GM12892 (cell line): ENCODE measurements at regions not wholly inside any gene's neighbourhood (a gene's known extent, or its start where the extent isn't known, plus 50 kb on each side); places are given as distances from the start of the nearest gene placed in this dataset.

Experiments
- POLR2A ChIP-seq: IDR thresholded peaks from 2 replicates; pipeline ENCODE4 v1.6.1; 2011; ENCODE audit warnings: low read depth, low read length, control low read depth
- POLR2AphosphoS5 ChIP-seq: IDR thresholded peaks from 2 replicates; pipeline ENCODE4 v1.6.1; 2011; ENCODE audit warnings: low read depth, low read length, control low read depth
- TAF1 ChIP-seq: IDR thresholded peaks from 2 replicates; pipeline ENCODE4 v1.6.1; 2011; ENCODE audit warnings: low read depth, mild to moderate bottlenecking, control low read depth, low read length, borderline replicate concordance

DNA sequence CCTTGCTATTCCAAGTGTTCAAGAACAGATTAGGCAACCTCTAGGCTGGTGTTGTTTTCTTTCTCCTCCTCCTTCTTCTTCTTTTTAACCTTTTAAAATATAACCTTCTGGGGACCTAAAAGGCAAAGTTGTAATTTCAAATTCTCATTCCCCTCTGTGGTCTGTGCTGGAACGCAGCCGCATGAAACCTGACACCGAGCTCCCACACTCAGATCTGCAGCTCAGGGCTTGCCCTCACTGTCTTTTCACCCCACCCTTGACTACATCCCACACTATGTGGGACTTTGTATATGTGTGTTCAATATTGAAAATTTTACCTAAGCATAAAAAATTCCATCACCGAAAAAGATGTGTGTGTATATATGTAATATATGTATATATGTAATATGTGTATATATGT is 62.0 kb upstream of the ARHGAP42 start:
- TF ChIP-seq POLR2A = no peak
- TF ChIP-seq TAF1 = no peak
- TF ChIP-seq POLR2AphosphoS5 = no peak
